DMS79 treated with DMSO at 0.1 percent for 48 hours (cell line): ENCODE measurements at regions not wholly inside any gene's neighbourhood (a gene's known extent, or its start where the extent isn't known, plus 50 kb on each side); places are given as distances from the start of the nearest gene placed in this dataset.
"Not testable (repeated sequence)": the region's sequence is repeated elsewhere in the genome, so short reads cannot be mapped to it uniquely, and the experiment has no call there.

Experiments used
- DNase-seq: peaks from one replicate; lab custom pipeline; 2025; lab: John Stamatoyannopoulos, UW

- DNase-seq: no peak
Observed at GRCh38 chrX:47776292-47777006, 60.3 kb upstream of the ZNF81 start.

DNA sequence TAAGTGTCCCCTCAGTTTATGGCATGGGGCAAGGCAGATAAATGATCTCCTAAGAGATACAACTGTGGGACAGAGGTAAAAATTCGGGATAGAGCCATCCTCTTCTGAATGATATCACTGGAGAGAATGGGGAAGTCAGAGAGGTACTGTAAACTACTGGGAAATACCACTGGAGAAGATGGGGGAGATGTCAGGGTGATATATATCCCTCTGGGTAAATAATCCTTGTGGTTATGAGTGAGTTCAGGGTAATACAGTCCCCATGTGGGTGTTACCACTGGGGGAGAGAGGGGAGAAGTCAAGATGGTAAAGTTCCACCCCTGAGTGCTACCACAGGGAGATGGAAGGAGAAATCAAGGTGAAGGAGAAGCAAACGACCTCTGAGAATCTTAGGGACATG lies 63.9 kb upstream of the ZNF81 start:
- no peak for DNase-seq

GRCh38 chrX:47771473-47771872 lies 65.2 kb upstream of the ZNF81 start:
- no peak for DNase-seq

DNA sequence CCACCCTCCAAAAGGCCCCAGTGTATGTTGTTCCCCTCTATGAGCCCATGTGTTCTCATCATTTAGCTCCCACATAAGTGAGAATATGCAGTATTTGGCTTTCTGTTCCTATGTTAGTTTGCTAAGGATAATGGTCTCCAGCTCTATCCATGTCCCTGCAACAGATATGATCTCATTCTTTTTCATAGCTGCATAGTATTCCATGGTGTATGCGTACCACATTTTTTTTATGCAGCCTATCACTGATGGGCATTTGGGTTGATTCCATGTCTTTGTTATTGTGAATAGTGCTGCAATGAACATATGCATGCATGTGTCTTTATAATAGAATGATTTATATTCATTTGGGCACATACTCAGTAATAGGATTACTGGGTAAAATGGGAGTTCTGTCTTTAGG lies 73.9 kb upstream of the ZNF81 start:
- not testable (repeated sequence) for DNase-seq

GRCh38 chrX:47752685-47753084 lies 84.0 kb upstream of the ZNF81 start:
- no peak for DNase-seq

DNA sequence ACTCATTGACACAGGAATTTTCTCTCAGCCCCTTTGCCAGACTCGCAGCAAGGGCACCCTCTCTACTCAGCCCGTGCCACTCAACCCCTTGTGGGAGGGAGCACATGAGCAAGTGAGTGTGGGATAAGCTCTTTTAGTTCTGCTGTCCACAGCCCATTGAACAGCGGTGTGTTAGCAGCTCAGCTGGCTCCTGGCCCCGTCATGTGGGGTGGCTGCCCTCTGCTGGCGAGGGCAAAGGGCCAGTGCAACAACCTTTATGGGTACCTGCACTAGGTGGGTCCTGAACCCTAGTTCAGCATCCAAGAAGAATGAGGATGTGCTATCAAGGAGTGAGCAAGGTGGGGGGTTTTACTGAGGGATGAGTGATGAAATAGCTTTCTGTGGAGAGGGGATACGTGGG lies 85.0 kb upstream of the ZNF81 start:
- DNase-seq: peak; percentile 1

GRCh38 chrX:47749185-47749967 lies 87.3 kb upstream of the ZNF81 start:
- no peak for DNase-seq

- no peak for DNase-seq
Observed at GRCh38 chrX:47748576-47748975, 88.1 kb upstream of the ZNF81 start.

- DNase-seq: no peak
Observed at GRCh38 chrX:47746446-47746845, 87.5 kb upstream of the UXT start.

DNA sequence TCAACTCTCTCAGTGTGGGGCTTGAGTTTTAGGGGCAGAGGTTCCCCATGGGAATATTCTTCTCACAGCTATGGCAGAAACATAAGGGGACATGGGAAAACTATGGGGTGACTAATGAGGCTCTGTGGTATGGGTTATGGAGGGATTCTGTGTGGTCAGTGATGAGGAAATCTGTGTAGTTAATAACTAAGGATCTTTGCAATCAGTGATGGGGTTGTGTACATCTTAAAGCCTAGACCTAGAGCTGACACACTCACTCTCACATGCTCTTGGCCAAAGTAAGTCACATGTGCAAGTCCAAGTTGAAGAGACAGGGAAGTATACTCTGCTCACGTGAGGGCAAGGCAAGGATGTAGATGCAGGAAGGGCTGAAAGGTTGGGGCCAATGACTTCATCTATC lies 86.4 kb upstream of the UXT start:
- no peak for DNase-seq

DNA sequence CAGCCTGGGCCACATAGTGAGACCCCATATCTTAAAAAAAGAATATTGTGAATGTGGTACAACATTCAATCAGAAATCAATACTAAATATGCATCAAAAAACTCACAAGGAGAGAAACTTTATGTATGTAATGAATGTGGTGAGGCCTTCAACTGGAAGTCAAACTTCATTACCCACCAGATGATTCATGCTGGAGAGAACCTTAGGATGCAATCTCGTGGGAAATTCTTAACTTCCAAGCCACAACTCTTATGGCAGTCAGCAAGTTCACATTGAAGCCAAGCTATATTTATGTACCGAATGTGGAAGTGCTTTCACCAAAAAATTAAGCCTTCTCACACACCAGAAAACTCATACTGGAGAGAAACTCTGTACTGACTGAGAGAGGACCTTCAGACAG lies 84.5 kb upstream of the UXT start:
- no peak for DNase-seq

- DNase-seq: not testable (repeated sequence)
Observed at GRCh38 chrX:47738870-47739269, 79.9 kb upstream of the UXT start.

DNA sequence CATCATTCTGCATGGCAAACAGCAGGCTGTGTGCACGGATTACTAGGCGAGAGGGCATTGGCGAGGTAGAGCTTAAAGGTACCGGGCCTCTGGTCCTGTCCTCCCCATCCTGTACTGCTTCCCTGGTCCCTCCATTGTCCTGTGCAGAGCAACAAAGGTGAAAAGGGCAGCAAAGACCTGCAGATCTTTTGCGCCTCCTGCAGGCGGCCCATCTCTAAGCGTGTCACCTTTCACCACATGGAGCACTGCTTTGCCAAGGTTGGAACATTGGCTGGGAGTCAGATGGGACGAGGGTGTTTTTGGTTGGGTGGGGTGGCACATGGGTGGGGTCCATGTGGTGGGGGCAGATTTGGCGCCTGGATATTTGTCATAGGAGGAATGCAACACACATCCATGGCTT lies 64.7 kb upstream of the UXT start:
- DNase-seq: no peak

GRCh38 chrX:47723083-47723482 lies 64.1 kb upstream of the UXT start:
- no peak for DNase-seq

DNA sequence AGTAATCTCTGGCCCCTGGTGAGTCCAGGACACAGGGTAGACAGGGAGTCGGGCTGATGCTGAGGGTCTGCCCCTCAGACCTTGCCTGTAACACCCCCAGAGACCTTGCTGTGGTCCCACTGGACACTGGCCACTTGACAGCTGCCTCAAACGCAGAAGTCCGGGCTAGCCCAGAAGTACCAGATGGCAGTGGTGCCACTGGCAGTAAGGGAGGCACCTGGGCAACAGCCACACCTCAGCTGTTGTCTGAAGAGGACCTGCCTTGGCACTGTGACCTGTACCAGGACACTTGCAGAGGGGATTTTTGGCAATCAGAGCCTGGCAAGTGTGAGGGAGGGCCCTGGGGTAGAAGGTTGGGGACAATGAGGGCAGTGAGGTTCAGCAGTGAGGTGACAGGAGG lies 63.3 kb upstream of the UXT start:
- DNase-seq: no peak

- not testable (repeated sequence) for DNase-seq
Observed at GRCh38 chrX:47715078-47715477, 56.1 kb upstream of the UXT start.

- DNase-seq: not testable (repeated sequence)
Observed at GRCh38 chrX:47712675-47713074, 53.7 kb upstream of the UXT start.

DNA sequence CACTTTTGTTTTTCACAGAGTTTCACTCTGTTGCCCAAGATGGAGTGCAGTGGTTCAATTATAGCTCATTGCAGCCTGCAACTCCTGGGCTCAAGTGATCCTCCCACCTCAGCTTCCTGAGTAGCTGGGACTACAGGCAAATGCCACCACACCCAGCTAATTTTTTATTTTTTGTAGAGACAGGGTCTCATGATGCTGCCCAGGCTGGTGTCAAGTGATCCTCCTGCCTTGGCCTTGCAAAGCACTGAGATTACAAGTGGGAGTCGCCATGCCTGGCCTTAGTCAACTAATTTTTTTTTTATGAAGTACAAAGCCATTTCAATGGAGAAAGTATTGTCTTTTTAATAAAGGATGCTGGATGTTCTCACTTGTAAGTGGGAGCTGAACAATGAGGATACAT lies 51.3 kb upstream of the UXT start:
- DNase-seq: no peak
